B cell (primary cell): ENCODE measurements at regions not wholly inside any gene's neighbourhood (a gene's known extent, or its start where the extent isn't known, plus 50 kb on each side); places are given as distances from the start of the nearest gene placed in this dataset.

Source experiments
- ATAC-seq: fragments of 200-7000 bp; cut with Tn5 transposase; one replicate; pipeline ENCODE4 v1.10.0; 2021; ENCODE audit warnings: low read depth, mild to moderate bottlenecking, moderate number of reproducible peaks, moderate library complexity
- CTCF ChIA-PET: fragments of 350-600 bp; sonication (Branson Sonifier 250); formaldehyde crosslinking; loops from one replicate; lab custom pipeline; 2021; ENCODE audit warnings: antibody characterized with exemption, inconsistent platforms; lab: Charles Lee
- POLR2A ChIA-PET: fragments of 350-600 bp; sonication (Branson Sonifier 250); formaldehyde crosslinking; loops from one replicate; lab custom pipeline; 2021; ENCODE audit warnings: antibody characterized with exemption; lab: Charles Lee
- DNase-seq: peaks from one replicate; pipeline ENCODE4 v3.0.0; 2013
- H2AFZ ChIP-seq: 2 replicates; pipeline ENCODE4 v1.6.1; 2012; ENCODE audit warnings: mild to moderate bottlenecking, low read depth, low read length; ENCODE audit not compliant: insufficient read depth, poor library complexity, severe bottlenecking
- H3K27ac ChIP-seq, 2 donors: 1 replicate in 1 of 2; 2 replicates in 1 of 2; pipeline ENCODE4 v1.5.1; 2012 to 2013; ENCODE audit warnings: low read length in 2 of 2, mild to moderate bottlenecking in 2 of 2, moderate library complexity in 1 of 2
- H3K27me3 ChIP-seq, 4 experiments: fragments of 200-600 bp in 1 of 4; sonication (generic) in 1 of 4; replicated peaks in 1 of 4; 1 replicate in 2 of 4; 2 replicates in 2 of 4; pipeline versions ENCODE4 v1.6.1 to v1.7.0; 2013 to 2016; ENCODE audit warnings: low read length in 3 of 4, mild to moderate bottlenecking in 2 of 4, mixed read lengths in 1 of 4, moderate library complexity in 1 of 4; ENCODE audit not compliant: insufficient read depth in 4 of 4, control insufficient read depth in 3 of 4; ENCODE audit errors: control extremely low read depth in 1 of 4
- H3K36me3 ChIP-seq, 2 experiments: replicated peaks in 1 of 2; 1 replicate in 1 of 2; 2 replicates in 1 of 2; pipeline versions ENCODE4 v1.6.1 to v1.7.1; 2013; ENCODE audit warnings: low read length in 1 of 2; ENCODE audit not compliant: insufficient read depth in 2 of 2, control insufficient read depth in 1 of 2; ENCODE audit errors: control extremely low read depth in 1 of 2, extremely low read depth in 1 of 2
- H3K4me1 ChIP-seq, 2 donors: fragments of 200-600 bp in 1 of 2; sonication (generic) in 1 of 2; 1 replicate in 1 of 2; 2 replicates in 1 of 2; pipeline versions ENCODE4 v1.5.1 to v1.6.1; 2013 to 2017; ENCODE audit warnings: low read length in 2 of 2; ENCODE audit not compliant: control insufficient read depth in 2 of 2, insufficient read depth in 2 of 2
- H3K4me2 ChIP-seq: replicated peaks from 2 replicates; pipeline ENCODE3; 2012; ENCODE audit warnings: mild to moderate bottlenecking, low read depth, low read length; ENCODE audit not compliant: poor library complexity, severe bottlenecking
- H3K4me3 ChIP-seq, 5 experiments: fragments of 200-600 bp in 1 of 5; sonication (generic) in 1 of 5; 1 replicate in 3 of 5; 2 replicates in 2 of 5; pipeline versions ENCODE4 v1.5.1 to v1.7.0; 2011 to 2016; ENCODE audit warnings: low read length in 4 of 5, mild to moderate bottlenecking in 4 of 5, low read depth in 2 of 5, control low read depth in 1 of 5, moderate library complexity in 1 of 5; ENCODE audit not compliant: insufficient read depth in 1 of 5; ENCODE audit errors: control extremely low read depth in 1 of 5, extremely low read depth in 1 of 5
- H3K79me2 ChIP-seq: fragments of 200-600 bp; sonication (generic); one replicate; pipeline ENCODE4 v1.6.0; 2016; ENCODE audit warnings: low read length; ENCODE audit not compliant: control insufficient read depth, insufficient read depth
- H3K9ac ChIP-seq: fragments of 200-600 bp; sonication (generic); 2 replicates; pipeline ENCODE4 v1.6.1; 2017; ENCODE audit warnings: mild to moderate bottlenecking, low read length, moderate library complexity
- H3K9me3 ChIP-seq, 3 donors: one replicate each; pipeline versions ENCODE4 v1.6.1 to v1.7.1; 2013; ENCODE audit warnings: low read length in 2 of 3; ENCODE audit not compliant: control insufficient read depth in 2 of 3, insufficient read depth in 1 of 3; ENCODE audit errors: control extremely low read depth in 1 of 3
- H4K20me1 ChIP-seq: 2 replicates; pipeline ENCODE4 v1.6.0; 2012; ENCODE audit warnings: mild to moderate bottlenecking, low read length; ENCODE audit not compliant: insufficient read depth, control insufficient read depth, poor library complexity, severe bottlenecking
- H3K27ac Mint-ChIP-seq: one replicate; pipeline ENCODE4 v1.8.0; 2021; ENCODE audit warnings: mixed read lengths
- H3K27me3 Mint-ChIP-seq: one replicate; pipeline ENCODE4 v1.8.0; 2021; ENCODE audit warnings: mixed read lengths
- H3K4me1 Mint-ChIP-seq: one replicate; pipeline ENCODE4 v1.8.0; 2021; ENCODE audit warnings: mixed read lengths
- H3K4me3 Mint-ChIP-seq: one replicate; pipeline ENCODE4 v1.8.0; 2021; ENCODE audit warnings: mixed read lengths
- H3K9me3 Mint-ChIP-seq: one replicate; pipeline ENCODE4 v1.8.0; 2022; ENCODE audit warnings: mixed read lengths; ENCODE audit not compliant: insufficient read depth
- CTCF ChIP-seq: fragments of 200-600 bp; IDR thresholded peaks from one replicate; pipeline ENCODE4 v1.8.0; 2022; ENCODE audit warnings: antibody characterized with exemption, mild to moderate bottlenecking
- EZH2 ChIP-seq: IDR thresholded peaks from 2 replicates; pipeline ENCODE4 v1.6.1; 2012; ENCODE audit warnings: borderline replicate concordance, low read depth, mild to moderate bottlenecking, moderate library complexity, low read length; ENCODE audit not compliant: insufficient read depth, poor library complexity, severe bottlenecking
- WGBS: methylation state at CpG from one replicate; pipeline ENCODE4 v1.1.5; 2013; ENCODE audit warnings: missing lambda C conversion rate; ENCODE audit not compliant: insufficient coverage; 5-methylcytosine and 5-hydroxymethylcytosine counted together
- intact Hi-C: fragments of 100-400 bp; cut with micrococcal nuclease; formaldehyde crosslinking; loops from one replicate; pipeline ENCODE4 v1.10.0; 2022

- H3K4me1 ChIP-seq, result no peaks in the 10 kb centered on the region
- H3K4me3 ChIP-seq, result no peak overlapping the region
- H3K27me3 ChIP-seq, result no peaks in the 10 kb centered on the region
- peaks cover 0 to 15% (median 0%) of the 10 kb centered on the region in 3 donors for H3K9me3 ChIP-seq
- no peak overlapping the region for H3K4me3 Mint-ChIP-seq
- CTCF ChIA-PET, result no interaction called here
- DNase-seq (no peak), ATAC-seq (no peak)
- H3K4me2 ChIP-seq, result no peak overlapping the region
- WGBS, result 75% methylated on average over 9 of the region's 13 CpGs
- no peak overlapping the region for H2AFZ ChIP-seq
- no peaks in the 10 kb centered on the region for H4K20me1 ChIP-seq
- no peaks in the 10 kb centered on the region for H3K4me1 Mint-ChIP-seq
- no peaks in the 10 kb centered on the region for H3K36me3 ChIP-seq
- H3K9me3 Mint-ChIP-seq, result no peaks in the 10 kb centered on the region
- H3K9ac ChIP-seq, result no peak overlapping the region
- intact Hi-C loops, result no loop called here
- no peaks in the 10 kb centered on the region for H3K27me3 Mint-ChIP-seq
- no peak for TF ChIP-seq EZH2
- no peak for TF ChIP-seq CTCF
- POLR2A ChIA-PET, result no interaction called here
- H3K79me2 ChIP-seq, result no peaks in the 10 kb centered on the region
- no peak overlapping the region for H3K27ac Mint-ChIP-seq
- no peak overlapping the region for H3K27ac ChIP-seq
These were observed 296.9 kb upstream of the SALL3 start for GRCh38 chr18:78682716-78683115.

- H3K4me2 ChIP-seq, result no peak overlapping the region
- Mint-ChIP-seq H3K27ac (no peak overlapping the region), H3K4me3 (no peak overlapping the region), H3K27me3 (no peaks in the 10 kb centered on the region), H3K4me1 (no peaks in the 10 kb centered on the region), H3K9me3 (no peaks in the 10 kb centered on the region)
- H4K20me1 ChIP-seq, result no peaks in the 10 kb centered on the region
- H3K27me3 ChIP-seq, result no peaks in the 10 kb centered on the region
- H3K9ac ChIP-seq, result no peak overlapping the region
- no peak for DNase-seq
- H3K79me2 ChIP-seq, result no peaks in the 10 kb centered on the region
- ChIA-PET POLR2A (no interaction called here), CTCF (no interaction called here)
- intact Hi-C loops, result no loop called here
- no peak overlapping the region for H3K27ac ChIP-seq
- no peak overlapping the region for H3K4me3 ChIP-seq
- H3K4me1 ChIP-seq, result no peaks in the 10 kb centered on the region
- no peaks in the 10 kb centered on the region for H3K36me3 ChIP-seq
- whole genome bisulfite sequencing, result 94% methylated on average over 21 of the region's 26 CpGs
- ATAC-seq, result no peak
- peaks cover 0 to 15% (median 0%) of the 10 kb centered on the region in 3 donors for H3K9me3 ChIP-seq
- no peak overlapping the region for H2AFZ ChIP-seq
- no peak for TF ChIP-seq CTCF
- TF ChIP-seq EZH2, result no peak
These were observed 296.2 kb upstream of the SALL3 start for GRCh38 chr18:78683191-78684010.
